Caco-2 (cell line): ENCODE measurements at regions not wholly inside any gene's neighbourhood (a gene's known extent, or its start where the extent isn't known, plus 50 kb on each side); places are given as distances from the start of the nearest gene placed in this dataset.

Experiments used
- BruUV-seq: library from RNA; stranded (reverse); fragments of 400-500 nt; replicated peaks from 2 replicates; lab custom pipeline; 2021; lab: Mats Ljungman, UMichigan
- CTCF ChIA-PET: fragments of 300-600 bp; sonication (Branson Sonifier 250); formaldehyde crosslinking; loops from one replicate; lab custom pipeline; 2022; ENCODE audit warnings: antibody characterized with exemption; lab: Charles Lee
- POLR2A ChIA-PET: fragments of 300-600 bp; sonication (Branson Sonifier 250); formaldehyde crosslinking; loops from one replicate; lab custom pipeline; 2022; ENCODE audit warnings: antibody characterized with exemption; lab: Charles Lee
- DNase-seq, 2 experiments: peaks; one replicate each; pipeline versions ENCODE4 v3.0.0 to v3.0.0-alpha.2; 2020 to 2022
- H3K27me3 ChIP-seq: replicated peaks from 2 replicates; pipeline ENCODE4 v1.6.0; 2011; ENCODE audit warnings: low read length; ENCODE audit not compliant: control insufficient read depth, insufficient read depth
- H3K36me3 ChIP-seq: 2 replicates; pipeline ENCODE4 v1.5.1; 2011; ENCODE audit warnings: low read length; ENCODE audit not compliant: control insufficient read depth, insufficient read depth
- H3K4me1 ChIP-seq: fragments of 250-450 bp; sonication (Bioruptor Pico); 2 replicates; pipeline ENCODE4 v1.5.1; 2020; ENCODE audit warnings: mild to moderate bottlenecking
- H3K4me3 ChIP-seq: 2 replicates; pipeline ENCODE4 v1.5.1; 2011; ENCODE audit warnings: low read depth, mild to moderate bottlenecking, control low read depth, low read length
- H3K9me3 ChIP-seq: fragments of 250-450 bp; sonication (Bioruptor Pico); 2 replicates; pipeline ENCODE4 v1.5.1; 2020; ENCODE audit warnings: mild to moderate bottlenecking, moderate library complexity
- H3K27ac Mint-ChIP-seq: one replicate; pipeline ENCODE4 v1.8.0; 2022; ENCODE audit warnings: mixed read lengths; ENCODE audit not compliant: unreplicated experiment
- H3K27me3 Mint-ChIP-seq: one replicate; pipeline ENCODE4 v1.8.0; 2022; ENCODE audit warnings: mixed read lengths; ENCODE audit not compliant: insufficient read depth, unreplicated experiment
- H3K36me3 Mint-ChIP-seq: one replicate; pipeline ENCODE4 v1.8.0; 2022; ENCODE audit warnings: mild to moderate bottlenecking, mixed read lengths; ENCODE audit not compliant: insufficient read depth, unreplicated experiment
- H3K4me1 Mint-ChIP-seq: one replicate; pipeline ENCODE4 v1.8.0; 2022; ENCODE audit warnings: low read depth, mixed read lengths; ENCODE audit not compliant: unreplicated experiment
- H3K4me3 Mint-ChIP-seq: one replicate; pipeline ENCODE4 v1.8.0; 2022; ENCODE audit warnings: mild to moderate bottlenecking, moderate library complexity, mixed read lengths; ENCODE audit not compliant: unreplicated experiment
- H3K9me3 Mint-ChIP-seq: one replicate; pipeline ENCODE4 v1.8.0; 2022; ENCODE audit warnings: mixed read lengths; ENCODE audit not compliant: unreplicated experiment
- CTCF ChIP-seq, 2 experiments: fragments of 200-600 bp in 1 of 2; IDR thresholded peaks; 1 replicate in 1 of 2; 2 replicates in 1 of 2; pipeline versions ENCODE4 v1.5.1 to v1.8.0; 2011 to 2022; ENCODE audit warnings: antibody characterized with exemption in 1 of 2, control low read depth in 1 of 2, inconsistent platforms in 1 of 2, low read depth in 1 of 2, low read length in 1 of 2, mild to moderate bottlenecking in 1 of 2, moderate library complexity in 1 of 2; ENCODE audit not compliant: insufficient read depth in 1 of 2, severe bottlenecking in 1 of 2, unreplicated experiment in 1 of 2
- intact Hi-C: fragments of 100-400 bp; cut with micrococcal nuclease; formaldehyde crosslinking; loops from one replicate; pipeline ENCODE4 v1.10.0; 2022; ENCODE audit not compliant: unreplicated experiment

GRCh38 chr5:129216001-129216400 lies 121.5 kb downstream of the ISOC1 start:
- Mint-ChIP-seq H3K36me3 (no peaks in the 10 kb centered on the region), H3K9me3 (peaks cover 21% of the 10 kb centered on the region), H3K4me1 (no peaks in the 10 kb centered on the region), H3K4me3 (no peak overlapping the region), H3K27ac (no peak overlapping the region), H3K27me3 (no peaks in the 10 kb centered on the region)
- H3K4me3 ChIP-seq, result no peak overlapping the region
- no peaks in the 10 kb centered on the region for H3K9me3 ChIP-seq
- POLR2A ChIA-PET, result no interaction called here
- no peaks in the 10 kb centered on the region for H3K4me1 ChIP-seq
- DNase-seq, result no peak
- intact Hi-C loops, result no loop called here
- H3K36me3 ChIP-seq, result no peaks in the 10 kb centered on the region
- H3K27me3 ChIP-seq, result no peaks in the 10 kb centered on the region
- no peak for TF ChIP-seq CTCF (IDR thresholded peaks at IDR 0.05; ENCODE audit: insufficient read depth in 1 of 2, low read depth in 1 of 2, low read length in 1 of 2, severe bottlenecking in 1 of 2, unreplicated experiment in 1 of 2)
- CTCF ChIA-PET, result no interaction called here
- no TSS peak for BruUV-seq

- ChIA-PET POLR2A (no interaction called here), CTCF (no interaction called here)
- H3K36me3 Mint-ChIP-seq, result no peaks in the 10 kb centered on the region
- intact Hi-C loops, result no loop called here
- H3K4me1 ChIP-seq, result no peaks in the 10 kb centered on the region
- H3K36me3 ChIP-seq, result no peaks in the 10 kb centered on the region
- H3K9me3 ChIP-seq, result no peaks in the 10 kb centered on the region
- H3K4me3 ChIP-seq, result no peak overlapping the region
- H3K27me3 Mint-ChIP-seq, result no peaks in the 10 kb centered on the region
- H3K9me3 Mint-ChIP-seq, result peaks cover 10% of the 10 kb centered on the region
- BruUV-seq, result no TSS peak
- no peaks in the 10 kb centered on the region for H3K4me1 Mint-ChIP-seq
- H3K4me3 Mint-ChIP-seq, result no peak overlapping the region
- no peak overlapping the region for H3K27ac Mint-ChIP-seq
- DNase-seq, result no peak
- no peaks in the 10 kb centered on the region for H3K27me3 ChIP-seq
- TF ChIP-seq CTCF (IDR thresholded peaks at IDR 0.05; ENCODE audit: insufficient read depth in 1 of 2, low read depth in 1 of 2, low read length in 1 of 2, severe bottlenecking in 1 of 2, unreplicated experiment in 1 of 2), result no peak
These were observed 122.6 kb downstream of the ISOC1 start for GRCh38 chr5:129217179-129217578.

DNA sequence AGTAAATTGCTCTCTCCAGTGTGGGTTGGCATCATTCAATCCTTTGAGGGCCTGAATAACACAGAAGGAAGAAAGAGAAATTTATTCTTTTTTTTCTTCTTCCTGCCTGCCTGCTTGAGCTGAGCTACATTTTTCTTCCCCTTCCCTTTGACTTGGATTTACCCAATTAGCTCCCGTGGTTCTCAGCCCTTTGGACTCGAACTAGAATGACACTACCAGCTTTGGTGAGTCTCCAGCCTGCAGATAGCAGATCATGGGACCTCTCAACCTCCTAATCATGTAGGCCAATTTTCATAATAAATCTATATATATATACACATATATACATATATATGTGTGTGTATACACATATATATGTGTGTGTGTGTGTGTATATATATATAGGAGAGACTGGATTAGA lies 128.6 kb downstream of the ISOC1 start:
- no peaks in the 10 kb centered on the region for H3K4me1 Mint-ChIP-seq
- no peaks in the 10 kb centered on the region for H3K36me3 ChIP-seq
- no peaks in the 10 kb centered on the region for H3K9me3 Mint-ChIP-seq
- H3K27me3 ChIP-seq, result no peaks in the 10 kb centered on the region
- H3K36me3 Mint-ChIP-seq, result no peaks in the 10 kb centered on the region
- ChIA-PET POLR2A (no interaction called here), CTCF (no interaction called here)
- no TSS peak for BruUV-seq
- H3K27me3 Mint-ChIP-seq, result no peaks in the 10 kb centered on the region
- no peak overlapping the region for H3K4me3 ChIP-seq
- DNase-seq, result no peak
- intact Hi-C loops, result no loop called here
- no peak overlapping the region for H3K27ac Mint-ChIP-seq
- no peak overlapping the region for H3K4me3 Mint-ChIP-seq
- no peaks in the 10 kb centered on the region for H3K4me1 ChIP-seq
- H3K9me3 ChIP-seq, result no peaks in the 10 kb centered on the region
- TF ChIP-seq CTCF (IDR thresholded peaks at IDR 0.05; ENCODE audit: insufficient read depth in 1 of 2, low read depth in 1 of 2, low read length in 1 of 2, severe bottlenecking in 1 of 2, unreplicated experiment in 1 of 2), result no peak
